ENCODE measurements at regions not wholly inside any gene's neighbourhood (a gene's known extent, or its start where the extent isn't known, plus 50 kb on each side); places are given as distances from the start of the nearest gene placed in this dataset.
A peak's percentile ranks its signal among the peaks of the same experiment; 100 is the strongest.

- Histone ChIP-seq H3K36me3 (no peaks in the 10 kb centered on the region), H3K4me3 (no peak overlapping the region), H3K9me3 (no peaks in the 10 kb centered on the region), H3K27ac (replicated peaks in 1 of 4) (no peak overlapping the region), H3K4me1 (peaks cover 0 to 8% (median 3%) of the 10 kb centered on the region in 4 donors), H3K27me3 (no peaks in the 10 kb centered on the region)
- DNase-seq (ENCODE audit: extremely low spot score): peak; percentile 77
- 43% methylated on average over 8 of the region's 8 CpGs for WGBS
- TF ChIP-seq POLR2AphosphoS5 (IDR thresholded peaks at IDR 0.05): no peak
- no peak for TF ChIP-seq POLR2A (IDR thresholded peaks at IDR 0.05; ENCODE audit: low read depth)
- TF ChIP-seq CTCF (IDR thresholded peaks at IDR 0.05): no peak
- no peak for TF ChIP-seq EP300 (IDR thresholded peaks at IDR 0.05)
- intact Hi-C loops (cut with DNase I): loop anchor here (10.0 kb wide), 1 partner anchor 60 kb away; no protein-coding TSS in a partner anchor
Observed at GRCh38 chr18:45464619-45465018, 150.7 kb upstream of the SLC14A2 start.

GRCh38 chr18:45467293-45467692 is 148.0 kb upstream of the SLC14A2 start:
- TF ChIP-seq CTCF (IDR thresholded peaks at IDR 0.05) (no peak), POLR2AphosphoS5 (IDR thresholded peaks at IDR 0.05) (no peak), POLR2A (IDR thresholded peaks at IDR 0.05; ENCODE audit: low read depth) (no peak), EP300 (IDR thresholded peaks at IDR 0.05) (no peak)
- intact Hi-C loops (cut with DNase I): loop anchor here (10.0 kb wide), 1 partner anchor 62 kb away; no protein-coding TSS in a partner anchor
- peaks cover 0 to 8% (median 3%) of the 10 kb centered on the region in 4 donors for H3K4me1 ChIP-seq
- peak; percentile 62 for DNase-seq (ENCODE audit: extremely low spot score)
- H3K9me3 ChIP-seq: no peaks in the 10 kb centered on the region
- no peaks in the 10 kb centered on the region for H3K27me3 ChIP-seq
- no peak overlapping the region for H3K27ac ChIP-seq (replicated peaks in 1 of 4)
- no peak overlapping the region for H3K4me3 ChIP-seq
- no peaks in the 10 kb centered on the region for H3K36me3 ChIP-seq
- WGBS: 76% methylated on average over 2 of the region's 2 CpGs

GRCh38 chr18:45467945-45468344 is 147.3 kb upstream of the SLC14A2 start:
- Histone ChIP-seq H3K27me3 (no peaks in the 10 kb centered on the region), H3K4me1 (peaks cover 0 to 8% (median 3%) of the 10 kb centered on the region in 4 donors), H3K27ac (replicated peaks in 1 of 4) (no peak overlapping the region), H3K36me3 (no peaks in the 10 kb centered on the region), H3K4me3 (no peak overlapping the region), H3K9me3 (no peaks in the 10 kb centered on the region)
- DNase-seq (ENCODE audit: extremely low spot score): peak; percentile 77
- no peak for TF ChIP-seq EP300 (IDR thresholded peaks at IDR 0.05)
- TF ChIP-seq POLR2A (IDR thresholded peaks at IDR 0.05; ENCODE audit: low read depth): no peak
- TF ChIP-seq POLR2AphosphoS5 (IDR thresholded peaks at IDR 0.05): no peak
- TF ChIP-seq CTCF (IDR thresholded peaks at IDR 0.05): no peak
- WGBS: 76% methylated on average over 2 of the region's 2 CpGs
- intact Hi-C loops (cut with DNase I): loop anchor here (10.0 kb wide), 1 partner anchor 63 kb away; no protein-coding TSS in a partner anchor

- no peaks in the 10 kb centered on the region for H3K9me3 ChIP-seq
- 97% methylated on average over 3 of the region's 3 CpGs for WGBS
- intact Hi-C loops (cut with DNase I): no loop called here
- no peaks in the 10 kb centered on the region for H3K27me3 ChIP-seq
- H3K36me3 ChIP-seq: no peaks in the 10 kb centered on the region
- no peak overlapping the region for H3K27ac ChIP-seq (replicated peaks in 1 of 4)
- TF ChIP-seq EP300 (IDR thresholded peaks at IDR 0.05) (no peak), POLR2A (IDR thresholded peaks at IDR 0.05; ENCODE audit: low read depth) (no peak), CTCF (IDR thresholded peaks at IDR 0.05) (no peak), POLR2AphosphoS5 (IDR thresholded peaks at IDR 0.05) (no peak)
- H3K4me1 ChIP-seq: peaks cover 0 to 6% (median 0%) of the 10 kb centered on the region in 4 donors
- H3K4me3 ChIP-seq: no peak overlapping the region
- DNase-seq (ENCODE audit: extremely low spot score): no peak
Observed at GRCh38 chr18:45478889-45479288, 136.4 kb upstream of the SLC14A2 start.
